ENCODE measurements at regions not wholly inside any gene's neighbourhood (a gene's known extent, or its start where the extent isn't known, plus 50 kb on each side); places are given as distances from the start of the nearest gene placed in this dataset.

DNA sequence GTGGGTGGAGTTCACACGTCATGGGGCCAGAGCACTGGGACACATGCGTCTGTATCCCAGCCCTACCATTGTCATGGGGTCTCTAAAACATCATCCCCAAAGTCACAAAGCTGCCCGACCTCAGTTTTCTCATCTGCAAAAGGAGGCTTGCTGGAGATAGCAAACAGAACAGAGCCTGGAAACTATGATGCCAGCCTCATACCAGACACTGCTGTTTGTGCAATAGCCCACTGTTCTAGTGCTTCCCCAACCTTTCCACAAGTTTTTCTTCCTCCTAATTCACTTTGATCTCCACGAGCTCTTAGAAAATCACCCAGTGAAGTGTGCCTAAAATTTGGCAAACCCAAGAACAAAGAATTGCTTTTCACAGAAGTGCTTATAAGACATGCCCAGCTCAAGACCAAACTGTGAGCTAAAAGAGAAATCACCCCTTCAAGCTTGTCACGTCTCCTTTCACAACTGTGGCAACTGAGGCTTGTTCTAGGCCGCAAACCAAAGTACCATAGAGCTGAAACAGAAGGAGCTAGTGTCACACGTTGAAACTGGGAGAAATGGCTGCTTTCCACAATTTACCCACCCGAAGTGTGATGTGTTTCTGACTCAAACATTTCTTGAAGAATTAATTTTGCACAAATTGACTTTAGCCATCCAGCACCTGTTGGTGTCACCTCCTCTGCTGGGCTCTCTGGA, 162.7 kb upstream of the ID2 start:
- DNase-seq (ENCODE audit: low read depth): no peak

GRCh38 chr2:8520791-8521344, 161.0 kb upstream of the ID2 start:
- no peak for DNase-seq (ENCODE audit: low read depth)

DNA sequence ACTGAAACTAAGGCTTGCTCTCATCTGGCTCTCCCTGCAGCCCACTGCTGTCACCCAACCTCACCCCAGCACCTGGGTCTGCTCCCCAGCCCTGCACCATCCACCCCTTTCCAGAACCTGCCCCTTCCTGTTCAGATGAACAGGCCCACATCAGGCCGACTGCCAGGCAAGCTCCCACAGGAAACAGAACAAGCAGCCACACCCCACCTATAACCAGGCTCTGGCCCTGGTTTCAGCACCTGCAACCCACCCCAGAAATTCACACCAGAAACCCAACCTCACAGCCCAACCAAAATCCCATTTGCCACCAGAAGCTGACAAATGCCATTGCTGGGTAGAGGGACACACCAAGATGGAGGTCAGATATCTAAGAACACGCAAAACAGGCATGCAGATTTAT, 159.2 kb upstream of the ID2 start:
- no peak for DNase-seq (ENCODE audit: low read depth)

DNA sequence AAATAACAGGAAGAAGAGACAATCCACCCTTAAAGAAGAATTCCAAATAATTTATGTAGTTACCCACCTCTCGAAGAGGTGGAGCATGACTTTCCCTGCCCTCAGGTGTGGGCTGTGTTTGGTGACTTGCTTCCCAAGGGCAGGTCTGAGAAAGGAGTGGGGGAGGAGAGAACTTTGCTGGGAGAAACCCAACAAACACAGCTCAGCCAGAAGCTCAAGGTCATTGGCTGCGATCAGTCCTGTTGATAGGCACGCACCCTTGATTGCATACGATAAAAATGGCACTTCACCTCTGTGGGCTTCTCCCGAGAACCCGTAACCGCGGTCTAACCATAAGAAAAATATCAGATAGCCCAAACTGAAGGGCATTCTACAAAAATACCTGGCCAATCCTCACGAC, 157.5 kb upstream of the ID2 start:
- no peak for DNase-seq (ENCODE audit: low read depth)

DNA sequence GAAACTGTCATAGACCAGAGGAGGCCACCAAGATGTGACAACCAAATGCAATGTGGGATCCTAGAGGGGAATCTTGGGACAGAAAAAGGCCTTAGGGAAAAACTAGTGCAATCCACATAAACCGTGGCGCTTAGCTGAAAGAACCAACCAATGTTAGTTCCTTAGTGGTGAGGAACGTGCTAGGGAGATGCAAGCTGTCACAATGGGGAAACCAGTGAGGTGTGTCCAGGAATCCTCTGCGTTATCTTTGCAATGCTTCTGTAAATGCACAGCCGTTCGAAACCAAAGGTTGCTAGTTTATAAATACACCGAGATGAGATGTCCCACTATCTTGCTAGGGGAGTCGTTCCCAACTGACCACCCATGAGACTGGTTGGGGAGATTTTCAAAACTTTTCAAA, 157.0 kb upstream of the ID2 start:
- DNase-seq (ENCODE audit: low read depth): no peak

GRCh38 chr2:8525236-8525581, 156.6 kb upstream of the ID2 start:
- no peak for DNase-seq (ENCODE audit: low read depth)

DNA sequence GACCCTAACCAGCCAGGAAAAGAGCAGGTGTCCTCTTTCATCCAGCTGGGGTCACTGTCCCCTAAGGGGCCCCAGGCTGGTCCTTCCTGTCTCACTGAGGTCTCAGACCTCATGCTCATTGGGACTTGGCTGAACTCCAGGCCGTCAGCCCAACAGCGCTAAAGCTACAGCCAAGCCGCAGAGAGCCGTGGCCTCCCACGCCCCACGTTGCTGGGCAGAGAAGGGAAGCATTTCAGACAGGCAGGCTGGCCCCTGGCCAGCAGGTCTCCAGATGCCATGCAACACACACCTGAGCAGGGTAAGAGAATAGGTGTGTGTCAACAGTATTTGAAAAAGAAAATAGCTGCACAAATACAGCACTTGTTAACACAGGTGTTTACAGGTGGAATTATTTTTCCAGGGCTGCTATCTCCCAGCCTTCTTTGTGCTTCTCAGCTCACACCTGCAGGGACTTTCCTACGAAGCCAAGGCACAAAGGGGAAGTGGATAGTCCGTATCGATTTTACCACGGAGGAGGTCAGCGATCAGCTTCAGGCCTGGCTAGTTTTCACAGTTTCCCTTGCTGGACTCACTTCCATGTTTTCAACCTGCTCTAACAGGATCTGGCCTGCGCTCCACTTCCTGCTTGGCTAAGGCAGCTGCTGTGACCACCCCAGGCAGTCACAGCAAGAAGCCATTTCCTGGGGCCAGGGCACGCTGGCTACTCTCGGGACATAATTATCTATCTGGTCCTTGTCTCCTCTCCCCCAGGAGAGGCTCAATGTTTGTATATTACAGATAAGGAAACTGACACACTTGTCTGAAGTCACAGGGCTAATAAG, 156.1 kb upstream of the ID2 start:
- DNase-seq (ENCODE audit: low read depth): no peak

- no peak for DNase-seq (ENCODE audit: low read depth)
Measured at GRCh38 chr2:8526403-8526696, 155.5 kb upstream of the ID2 start.

DNA sequence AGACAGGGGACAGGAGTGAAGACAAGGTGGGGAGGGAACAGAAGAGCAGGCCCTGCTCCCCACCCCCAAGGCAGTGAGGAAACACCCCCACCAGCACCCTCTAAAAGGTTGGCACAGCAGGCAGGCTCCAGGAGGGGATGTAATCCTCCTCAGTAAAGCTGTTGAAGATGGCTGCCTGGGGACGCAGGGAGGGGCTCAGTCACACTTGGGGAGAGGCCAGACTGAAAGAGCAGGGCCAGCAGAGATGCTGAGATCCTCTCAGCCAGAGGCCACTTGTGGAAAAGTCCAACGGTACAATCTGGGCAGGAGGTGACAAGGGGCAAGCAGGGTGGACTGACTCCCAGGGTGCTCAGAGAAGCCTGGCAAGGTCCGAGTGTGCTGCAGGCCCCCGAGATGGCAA, 154.8 kb upstream of the ID2 start:
- no peak for DNase-seq (ENCODE audit: low read depth)

DNA sequence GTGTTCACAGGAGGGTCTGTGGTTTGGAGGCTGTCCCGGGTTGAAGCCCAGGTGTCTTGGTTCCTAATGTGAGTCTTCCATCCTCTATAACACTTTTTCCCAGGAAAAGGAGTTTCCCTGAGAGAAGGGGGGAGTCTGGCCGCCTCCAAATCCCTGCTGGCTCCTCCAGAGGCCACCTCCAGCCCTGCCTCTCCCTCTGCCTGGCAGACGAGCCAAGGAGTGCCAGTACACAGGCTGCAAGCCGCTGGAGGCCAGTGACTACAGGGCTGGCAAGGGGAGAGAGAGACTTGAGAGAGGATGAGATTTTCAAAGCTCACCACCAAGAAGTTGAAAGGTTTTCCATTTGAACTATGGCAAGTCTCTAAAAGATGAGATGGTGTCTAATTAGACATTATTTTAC, 154.2 kb upstream of the ID2 start:
- no peak for DNase-seq (ENCODE audit: low read depth)

GRCh38 chr2:8528863-8529262, 153.0 kb upstream of the ID2 start:
- DNase-seq (ENCODE audit: low read depth): no peak

DNA sequence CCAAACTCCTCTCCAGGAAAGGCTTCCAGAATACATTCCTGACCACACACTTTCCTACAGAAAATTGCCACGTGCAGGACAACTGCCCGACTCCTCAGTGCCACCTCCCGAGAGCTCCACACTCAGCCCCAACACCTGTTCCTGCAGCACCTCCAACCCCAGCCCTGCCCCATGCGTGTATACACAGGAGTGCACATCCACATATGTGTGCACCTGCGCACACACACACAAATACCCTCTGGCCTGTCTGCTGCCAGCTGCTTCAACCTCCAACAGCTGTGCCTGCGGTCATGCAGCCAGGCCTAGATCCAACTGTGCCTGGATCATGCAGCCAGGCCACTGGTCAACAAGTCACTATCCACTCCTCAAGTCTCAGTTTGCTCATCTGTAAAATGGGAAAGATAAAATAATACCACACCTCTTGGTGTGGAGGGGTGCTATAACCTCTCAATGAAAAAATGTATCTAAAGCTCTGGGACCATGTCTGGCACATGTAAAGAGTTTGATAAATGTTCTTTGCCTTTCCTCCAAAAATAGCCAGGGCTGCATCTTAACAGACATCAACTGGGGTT, 152.1 kb upstream of the ID2 start:
- DNase-seq (ENCODE audit: low read depth): no peak

GRCh38 chr2:8531481-8531880, 150.4 kb upstream of the ID2 start:
- DNase-seq (ENCODE audit: low read depth): no peak

- no peak for DNase-seq (ENCODE audit: low read depth)
Measured at GRCh38 chr2:8532438-8532837, 149.4 kb upstream of the ID2 start.

DNA sequence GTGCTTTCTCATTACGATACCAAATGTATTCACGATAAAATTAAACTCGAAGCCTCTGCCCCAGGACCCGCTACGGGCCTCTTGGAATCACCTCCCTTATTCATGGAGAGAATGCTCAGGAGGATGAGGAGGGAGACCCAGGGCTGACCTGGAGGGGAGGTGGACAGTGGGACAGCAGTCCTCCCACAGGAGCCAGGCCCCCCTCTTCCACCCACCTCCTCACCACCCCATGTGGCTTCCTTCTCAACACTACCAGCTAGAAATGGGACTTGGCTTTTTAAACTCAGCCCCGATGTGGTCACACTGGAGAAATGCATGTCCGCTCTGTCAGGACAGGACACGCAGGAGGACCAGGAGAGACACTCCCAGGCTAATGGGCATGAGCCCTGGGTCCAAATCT, 147.9 kb upstream of the ID2 start:
- DNase-seq (ENCODE audit: low read depth): no peak

DNA sequence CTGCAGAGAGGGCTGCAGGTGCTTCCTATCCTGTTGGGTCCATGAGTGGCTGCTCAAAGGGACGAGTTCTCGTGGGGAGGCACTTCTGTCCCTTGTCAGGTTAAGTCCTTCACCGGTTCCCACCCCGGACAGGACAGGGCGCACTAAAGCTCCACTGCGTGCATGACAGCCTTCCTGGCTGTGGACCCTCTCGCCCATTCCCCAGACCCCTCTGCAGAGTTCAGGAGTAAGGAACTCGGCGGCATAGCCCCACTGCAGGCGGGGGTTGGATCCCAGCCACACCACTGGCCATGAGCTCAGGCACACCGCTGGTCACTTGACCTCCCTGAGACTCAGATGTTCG, 147.5 kb upstream of the ID2 start:
- DNase-seq (ENCODE audit: low read depth): no peak

GRCh38 chr2:8534729-8535468, 147.0 kb upstream of the ID2 start:
- DNase-seq (ENCODE audit: low read depth): no peak

DNA sequence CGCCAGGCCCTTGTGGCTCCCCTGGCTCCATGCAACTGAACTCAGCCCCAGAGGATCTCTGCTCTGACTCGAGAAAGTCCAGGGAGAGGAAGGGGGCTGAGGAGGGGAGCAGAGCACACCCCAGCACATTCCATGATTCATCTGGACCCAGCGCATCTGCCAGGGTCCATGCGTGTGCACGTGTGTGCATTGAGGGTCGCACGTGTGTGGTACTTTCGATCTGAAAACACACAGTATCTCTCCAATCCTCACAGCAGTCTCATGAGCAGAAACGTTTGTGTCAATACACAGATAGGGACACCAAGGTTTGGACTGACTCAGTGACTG, 146.4 kb upstream of the ID2 start:
- no peak for DNase-seq (ENCODE audit: low read depth)

DNA sequence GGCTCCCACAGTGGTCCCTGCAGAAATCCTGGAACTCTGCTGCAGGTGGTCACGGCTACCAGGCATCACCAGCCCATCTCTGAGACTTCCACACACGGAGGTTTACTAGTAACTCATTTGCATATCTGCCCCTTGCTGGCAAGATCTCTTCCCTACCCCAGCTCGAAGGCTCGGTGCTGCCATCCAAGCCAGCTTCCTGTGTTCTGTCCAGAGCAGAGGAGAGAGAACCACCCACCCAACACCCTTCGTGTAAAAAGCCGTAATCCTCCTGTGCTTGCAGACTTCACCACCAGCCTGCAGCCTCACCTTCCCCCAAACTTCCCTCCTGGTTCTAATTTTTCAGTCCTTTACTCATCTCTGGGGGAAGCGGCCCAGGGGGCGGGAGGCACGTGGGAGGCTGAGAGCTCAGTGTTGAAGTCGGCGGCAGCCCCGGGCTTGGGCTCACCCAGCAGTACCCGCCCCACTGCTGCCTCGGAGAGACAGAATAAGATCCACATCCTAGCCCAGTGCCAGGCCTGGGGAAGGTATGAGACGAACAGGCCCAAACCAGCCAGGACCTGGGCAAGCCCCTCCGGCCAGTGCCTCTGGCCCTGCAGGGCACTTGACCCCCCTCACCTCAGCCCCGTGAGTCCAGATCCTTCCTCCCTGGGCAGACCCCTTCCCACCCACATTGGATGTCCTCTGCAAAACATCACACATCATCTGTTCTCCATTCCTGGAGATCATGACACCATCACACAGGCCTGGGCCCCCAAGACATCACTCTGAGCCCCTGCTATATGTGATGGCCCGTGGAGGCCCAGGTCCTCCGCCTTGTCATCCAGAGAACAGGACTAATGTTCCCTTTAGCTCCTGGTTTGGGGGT, 145.8 kb upstream of the ID2 start:
- DNase-seq (ENCODE audit: low read depth): no peak

DNA sequence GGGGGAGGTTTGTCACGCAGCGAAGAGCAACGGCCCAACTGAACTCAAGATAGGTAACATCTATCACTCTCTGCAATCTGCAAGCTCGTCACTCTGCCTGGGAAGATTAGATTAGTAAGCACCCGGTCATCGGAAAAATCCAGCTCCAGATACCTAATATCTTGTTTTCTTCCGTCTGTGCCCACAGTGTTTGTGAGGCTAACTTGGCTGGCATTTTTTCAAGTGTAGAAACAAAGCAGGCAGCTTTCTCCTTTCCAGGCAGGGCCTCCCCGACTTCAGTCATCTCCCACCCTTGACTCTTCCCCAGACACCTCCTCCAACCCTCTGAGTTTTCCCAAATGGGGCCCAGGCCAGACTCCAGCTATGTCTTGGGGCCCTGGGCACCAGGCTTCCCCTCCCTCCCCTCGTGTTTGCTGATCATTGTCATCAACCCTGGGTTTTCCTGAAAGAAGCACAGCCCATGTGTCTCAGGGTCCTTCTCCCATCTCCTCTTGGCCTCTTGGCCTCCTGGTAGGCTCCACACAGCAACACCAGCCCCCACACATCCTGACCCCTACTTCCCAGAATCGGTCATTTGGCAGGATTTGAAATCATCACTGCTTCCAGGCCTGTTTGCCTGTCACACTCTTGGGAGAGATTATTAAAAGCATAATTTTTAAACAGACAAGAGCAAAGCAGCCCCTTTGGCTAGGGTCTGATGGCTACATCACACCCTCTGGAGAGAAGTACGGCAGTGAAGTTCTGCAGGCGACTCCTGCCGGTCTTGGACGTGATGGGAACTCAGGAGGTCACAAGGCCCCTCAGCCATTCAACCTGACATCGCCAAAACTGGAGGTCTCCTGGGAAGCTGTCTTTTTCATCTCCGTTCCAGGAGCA, 144.9 kb upstream of the ID2 start:
- no peak for DNase-seq (ENCODE audit: low read depth)

DNA sequence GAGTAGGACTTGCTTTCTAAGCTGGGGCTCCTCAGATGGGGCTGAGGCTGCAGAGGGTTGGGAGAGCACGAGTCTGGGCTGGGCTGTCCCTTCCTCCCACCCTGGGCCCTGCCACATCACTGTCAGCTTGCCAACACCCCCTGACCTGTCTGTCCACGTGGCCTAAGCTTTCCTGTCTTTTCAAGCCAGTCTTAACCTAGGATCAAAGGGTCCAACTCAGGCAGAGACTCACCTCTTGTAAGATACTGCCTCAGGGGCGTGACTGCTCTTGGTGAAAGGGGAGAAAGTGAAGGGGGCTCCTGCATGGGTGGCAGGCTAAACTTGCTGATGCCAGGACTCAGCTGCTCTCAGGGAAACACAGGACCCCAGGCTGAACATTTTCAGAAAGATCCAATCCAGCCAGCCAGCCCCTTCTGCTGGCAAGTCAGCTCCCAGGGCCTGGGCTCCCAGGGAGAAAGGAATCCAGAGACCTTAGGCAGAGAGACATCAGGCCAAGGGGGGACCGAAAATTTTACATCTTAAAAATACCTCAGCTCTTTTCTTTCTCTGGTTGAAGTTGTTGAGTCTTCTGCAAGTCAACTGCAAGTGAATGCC, 144.2 kb upstream of the ID2 start:
- DNase-seq (ENCODE audit: low read depth): no peak

All from activated T-helper 1 cell treated with Interleukin-2 at 50 U/mL for 16 hours (primary cell).